ENCODE measurements at regions not wholly inside any gene's neighbourhood (a gene's known extent, or its start where the extent isn't known, plus 50 kb on each side); places are given as distances from the start of the nearest gene placed in this dataset.

- intact Hi-C loops (cut with DNase I), result no loop called here
Measured at GRCh38 chr2:221304916-221305315, 267.2 kb downstream of the EPHA4 start.

GRCh38 chr2:221308507-221309066 lies 263.5 kb downstream of the EPHA4 start:
- Histone ChIP-seq H3K27me3 (no peaks in the 10 kb centered on the region), H3K4me3 (no peak overlapping the region), H3K36me3 (replicated peaks in 1 of 2; ENCODE audit: insufficient read depth in 1 of 2, low read depth in 2 of 2) (no peaks in the 10 kb centered on the region), H3K9me3 (no peaks in the 10 kb centered on the region), H3K4me1 (no peaks in the 10 kb centered on the region), H3K27ac (no peak overlapping the region)
- ATAC-seq (no peak), DNase-seq (no peak)
- intact Hi-C loops (cut with DNase I), result no loop called here
- TF ChIP-seq POLR2A (IDR thresholded peaks at IDR 0.05), result no peak
- no peak for TF ChIP-seq CTCF (IDR thresholded peaks at IDR 0.05)
- WGBS, 2 donors, result 69 to 73% methylated on average over 4 of the region's 4 CpGs

More at GRCh38 chr2:221304916-221305315, 267.2 kb downstream of the EPHA4 start:
- Histone ChIP-seq H3K36me3 (replicated peaks in 1 of 2; ENCODE audit: insufficient read depth in 1 of 2, low read depth in 2 of 2) (no peaks in the 10 kb centered on the region), H3K4me1 (no peaks in the 10 kb centered on the region), H3K27me3 (no peaks in the 10 kb centered on the region), H3K9me3 (no peaks in the 10 kb centered on the region), H3K27ac (no peak overlapping the region), H3K4me3 (no peak overlapping the region)
- TF ChIP-seq POLR2A (IDR thresholded peaks at IDR 0.05) (no peak), CTCF (IDR thresholded peaks at IDR 0.05) (no peak)
- no peak for ATAC-seq
- no peak for DNase-seq
- WGBS, 2 donors, result 36 to 43% methylated on average over 1 to 2 of the region's 2 CpGs

DNA sequence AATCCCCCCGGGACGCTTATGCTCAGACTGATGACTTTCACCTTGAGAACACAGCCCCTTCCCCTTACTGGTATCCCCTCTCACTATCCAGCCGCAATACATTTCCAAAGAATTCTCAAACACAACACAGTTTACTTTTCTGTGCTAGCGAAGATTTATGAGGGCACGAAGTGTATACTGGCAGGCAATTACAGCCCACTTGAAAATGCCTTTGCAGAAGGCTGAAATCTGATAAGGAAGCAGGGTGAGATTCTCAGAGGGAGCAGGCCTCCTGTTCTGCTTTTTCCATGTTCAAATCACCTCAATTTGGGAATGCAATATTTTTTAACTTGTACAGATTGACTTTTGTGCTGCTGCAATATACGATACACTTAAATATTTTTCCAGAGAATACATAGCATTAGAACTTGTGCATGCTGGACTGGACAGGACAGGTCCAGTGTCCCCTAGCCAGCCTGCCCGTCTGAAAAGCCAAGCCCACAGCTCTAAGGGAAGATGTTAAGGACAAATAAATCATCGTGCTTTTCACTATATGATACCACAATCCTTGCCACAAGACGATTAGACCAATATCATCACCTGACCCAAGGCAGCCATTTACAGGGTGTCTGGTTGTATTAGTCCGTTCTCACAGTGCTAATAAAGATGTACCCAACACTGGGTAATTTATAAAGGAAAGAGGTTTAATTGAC lies 262.1 kb downstream of the EPHA4 start:
- TF ChIP-seq POLR2A (IDR thresholded peaks at IDR 0.05) (no peak), CTCF (IDR thresholded peaks at IDR 0.05) (no peak)
- intact Hi-C loops (cut with DNase I), result no loop called here
- H3K4me1 ChIP-seq, result no peaks in the 10 kb centered on the region
- DNase-seq (no peak), ATAC-seq (no peak)
- H3K27me3 ChIP-seq, result no peaks in the 10 kb centered on the region
- WGBS, 2 donors, result 51 to 55% methylated on average over 10 of the region's 10 CpGs
- no peaks in the 10 kb centered on the region for H3K36me3 ChIP-seq (replicated peaks in 1 of 2; ENCODE audit: insufficient read depth in 1 of 2, low read depth in 2 of 2)
- H3K9me3 ChIP-seq, result no peaks in the 10 kb centered on the region
- no peak overlapping the region for H3K27ac ChIP-seq
- H3K4me3 ChIP-seq, result no peak overlapping the region

DNA sequence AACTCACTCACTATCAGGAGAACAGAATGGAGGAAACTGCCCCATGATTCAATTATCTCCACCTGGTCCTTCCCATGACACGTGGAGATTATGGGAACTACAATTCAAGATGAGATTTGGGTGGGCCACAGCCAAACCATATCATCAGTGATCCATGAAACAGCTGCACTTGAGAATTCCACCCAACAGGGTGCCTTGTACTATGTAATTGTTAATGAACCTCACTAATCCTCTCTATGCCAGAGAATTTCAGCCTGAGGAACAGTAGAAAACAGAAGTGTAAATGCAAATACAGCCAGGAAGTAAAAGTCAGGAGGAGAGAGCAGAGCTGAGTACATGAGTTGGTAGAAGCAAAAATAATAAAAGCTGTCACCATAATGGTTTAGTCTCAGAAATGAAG lies 261.4 kb downstream of the EPHA4 start:
- ATAC-seq (no peak), DNase-seq (no peak)
- intact Hi-C loops (cut with DNase I), result no loop called here
- H3K27me3 ChIP-seq, result no peaks in the 10 kb centered on the region
- no peaks in the 10 kb centered on the region for H3K4me1 ChIP-seq
- no peaks in the 10 kb centered on the region for H3K9me3 ChIP-seq
- no peak overlapping the region for H3K4me3 ChIP-seq
- TF ChIP-seq POLR2A (IDR thresholded peaks at IDR 0.05) (no peak), CTCF (IDR thresholded peaks at IDR 0.05) (no peak)
- H3K36me3 ChIP-seq (replicated peaks in 1 of 2; ENCODE audit: insufficient read depth in 1 of 2, low read depth in 2 of 2), result no peaks in the 10 kb centered on the region
- WGBS, 2 donors, result 44 to 71% methylated on average over 1 of the region's 1 CpG
- H3K27ac ChIP-seq, result no peak overlapping the region

GRCh38 chr2:221312634-221313033 lies 259.5 kb downstream of the EPHA4 start:
- Histone ChIP-seq H3K4me1 (no peaks in the 10 kb centered on the region), H3K36me3 (replicated peaks in 1 of 2; ENCODE audit: insufficient read depth in 1 of 2, low read depth in 2 of 2) (no peaks in the 10 kb centered on the region), H3K27ac (no peak overlapping the region), H3K9me3 (no peaks in the 10 kb centered on the region), H3K27me3 (no peaks in the 10 kb centered on the region), H3K4me3 (no peak overlapping the region)
- ATAC-seq, result no peak
- intact Hi-C loops (cut with DNase I), result no loop called here
- TF ChIP-seq CTCF (IDR thresholded peaks at IDR 0.05) (no peak), POLR2A (IDR thresholded peaks at IDR 0.05) (no peak)
- no peak for DNase-seq

All from body of pancreas (tissue), 4 donors.